Prostate gland (tissue), 2 donors: ENCODE measurements at regions not wholly inside any gene's neighbourhood (a gene's known extent, or its start where the extent isn't known, plus 50 kb on each side); places are given as distances from the start of the nearest gene placed in this dataset.

ENCODE experiments used
- DNase-seq: peaks from one replicate; pipeline ENCODE4 v3.0.0-alpha.2; 2019; ENCODE audit warnings: low spot score
- H3K27ac ChIP-seq, 2 donors: fragments of 200-600 bp; sonication (generic); 2 replicates each; pipeline ENCODE4 v1.5.1; 2017 to 2019
- H3K27me3 ChIP-seq: fragments of 200-600 bp; sonication (generic); replicated peaks from 2 replicates; pipeline ENCODE4 v1.5.1; 2019; ENCODE audit not compliant: insufficient read depth
- H3K36me3 ChIP-seq, 2 donors: fragments of 200-600 bp; sonication (generic); 1 replicate in 1 of 2; 2 replicates in 1 of 2; pipeline versions ENCODE4 v1.5.1 to v1.8.1; 2017 to 2019
- H3K4me1 ChIP-seq: fragments of 200-600 bp; sonication (generic); replicated peaks from 2 replicates; pipeline ENCODE4 v1.5.1; 2019
- H3K4me3 ChIP-seq, 2 donors: fragments of 200-600 bp; sonication (generic); 2 replicates each; pipeline ENCODE4 v1.5.1; 2017 to 2019
- H3K9me3 ChIP-seq: fragments of 200-600 bp; sonication (generic); 2 replicates; pipeline ENCODE4 v1.5.1; 2017
- CTCF ChIP-seq, 4 experiments: fragments of 200-600 bp in 2 of 4; fragments of 450-650 bp in 2 of 4; sonication (generic) in 2 of 4; IDR thresholded peaks; 1 replicate in 3 of 4; 2 replicates in 1 of 4; pipeline ENCODE4 v1.5.1; 2016 to 2019; ENCODE audit warnings: antibody characterized with exemption in 4 of 4, mild to moderate bottlenecking in 2 of 4, moderate library complexity in 2 of 4
- POLR2A ChIP-seq: fragments of 450-650 bp; IDR thresholded peaks from one replicate; pipeline ENCODE4 v1.6.1; 2016; ENCODE audit warnings: antibody characterized with exemption, mild to moderate bottlenecking
- POLR2AphosphoS5 ChIP-seq: sonication (generic); formaldehyde crosslinking; IDR thresholded peaks from one replicate; pipeline ENCODE4 v1.6.1; 2017; ENCODE audit warnings: antibody characterized with exemption
- WGBS: methylation state at CpG from one replicate; pipeline ENCODE4 v1.1.5; 2018; 5-methylcytosine and 5-hydroxymethylcytosine counted together
- intact Hi-C: fragments of 100-400 bp; cut with DNase I; formaldehyde crosslinking; loops from one replicate; pipeline ENCODE4 v1.14.2; 2022

GRCh38 chr12:31228811-31229792, 96.8 kb downstream of the SINHCAF start:
- Histone ChIP-seq H3K9me3 (no peaks in the 10 kb centered on the region), H3K36me3 (no peaks in the 10 kb centered on the region), H3K27ac (no peak overlapping the region), H3K27me3 (no peaks in the 10 kb centered on the region), H3K4me1 (no peaks in the 10 kb centered on the region), H3K4me3 (no peak overlapping the region)
- WGBS: 84% methylated on average over 23 of the region's 23 CpGs
- intact Hi-C loops: no loop called here
- DNase-seq: no peak
- TF ChIP-seq CTCF (IDR thresholded peaks at IDR 0.05) (no peak), POLR2AphosphoS5 (no peak), POLR2A (no peak)

GRCh38 chr12:31230004-31230403, 95.9 kb downstream of the SINHCAF start:
- H3K27ac ChIP-seq: no peak overlapping the region
- H3K27me3 ChIP-seq: no peaks in the 10 kb centered on the region
- H3K4me1 ChIP-seq: no peaks in the 10 kb centered on the region
- H3K36me3 ChIP-seq: no peaks in the 10 kb centered on the region
- H3K9me3 ChIP-seq: no peaks in the 10 kb centered on the region
- DNase-seq: no peak
- intact Hi-C loops: loop anchor here (10.0 kb wide), 1 partner anchor 385 kb away; no protein-coding TSS in a partner anchor
- H3K4me3 ChIP-seq: no peak overlapping the region
- TF ChIP-seq POLR2AphosphoS5: no peak
- TF ChIP-seq POLR2A: no peak
- no peak for TF ChIP-seq CTCF (IDR thresholded peaks at IDR 0.05)
- WGBS: 82% methylated on average over 5 of the region's 5 CpGs
